Prostate gland (tissue), 2 donors: ENCODE measurements at regions not wholly inside any gene's neighbourhood (a gene's known extent, or its start where the extent isn't known, plus 50 kb on each side); places are given as distances from the start of the nearest gene placed in this dataset.

ENCODE experiments used
- DNase-seq: peaks from one replicate; pipeline ENCODE4 v3.0.0-alpha.2; 2019; ENCODE audit warnings: low spot score
- H3K27ac ChIP-seq, 2 donors: fragments of 200-600 bp; sonication (generic); 2 replicates each; pipeline ENCODE4 v1.5.1; 2017 to 2019
- H3K27me3 ChIP-seq: fragments of 200-600 bp; sonication (generic); replicated peaks from 2 replicates; pipeline ENCODE4 v1.5.1; 2019; ENCODE audit not compliant: insufficient read depth
- H3K36me3 ChIP-seq, 2 donors: fragments of 200-600 bp; sonication (generic); 1 replicate in 1 of 2; 2 replicates in 1 of 2; pipeline versions ENCODE4 v1.5.1 to v1.8.1; 2017 to 2019
- H3K4me1 ChIP-seq: fragments of 200-600 bp; sonication (generic); replicated peaks from 2 replicates; pipeline ENCODE4 v1.5.1; 2019
- H3K4me3 ChIP-seq, 2 donors: fragments of 200-600 bp; sonication (generic); 2 replicates each; pipeline ENCODE4 v1.5.1; 2017 to 2019
- H3K9me3 ChIP-seq: fragments of 200-600 bp; sonication (generic); 2 replicates; pipeline ENCODE4 v1.5.1; 2017
- CTCF ChIP-seq, 4 experiments: fragments of 200-600 bp in 2 of 4; fragments of 450-650 bp in 2 of 4; sonication (generic) in 2 of 4; IDR thresholded peaks; 1 replicate in 3 of 4; 2 replicates in 1 of 4; pipeline ENCODE4 v1.5.1; 2016 to 2019; ENCODE audit warnings: antibody characterized with exemption in 4 of 4, mild to moderate bottlenecking in 2 of 4, moderate library complexity in 2 of 4
- POLR2A ChIP-seq: fragments of 450-650 bp; IDR thresholded peaks from one replicate; pipeline ENCODE4 v1.6.1; 2016; ENCODE audit warnings: antibody characterized with exemption, mild to moderate bottlenecking
- POLR2AphosphoS5 ChIP-seq: sonication (generic); formaldehyde crosslinking; IDR thresholded peaks from one replicate; pipeline ENCODE4 v1.6.1; 2017; ENCODE audit warnings: antibody characterized with exemption
- WGBS: methylation state at CpG from one replicate; pipeline ENCODE4 v1.1.5; 2018; 5-methylcytosine and 5-hydroxymethylcytosine counted together
- intact Hi-C: fragments of 100-400 bp; cut with DNase I; formaldehyde crosslinking; loops from one replicate; pipeline ENCODE4 v1.14.2; 2022

- Histone ChIP-seq H3K4me1 (peaks cover 15% of the 10 kb centered on the region), H3K27ac (no peak overlapping the region), H3K36me3 (no peaks in the 10 kb centered on the region), H3K27me3 (no peaks in the 10 kb centered on the region), H3K9me3 (no peaks in the 10 kb centered on the region), H3K4me3 (no peak overlapping the region)
- no peak for TF ChIP-seq POLR2AphosphoS5
- no peak for TF ChIP-seq CTCF (IDR thresholded peaks at IDR 0.05)
- no peak for TF ChIP-seq POLR2A
- no peak for DNase-seq
- 75% methylated on average over 7 of the region's 7 CpGs for WGBS
- intact Hi-C loops, result no loop called here
Observed at GRCh38 chr16:85331688-85332087, 219.4 kb upstream of the CIBAR2 start.

GRCh38 chr16:85332175-85332574, 219.9 kb upstream of the CIBAR2 start:
- no peaks in the 10 kb centered on the region for H3K27me3 ChIP-seq
- H3K4me1 ChIP-seq, result peaks cover 15% of the 10 kb centered on the region
- TF ChIP-seq POLR2AphosphoS5 (no peak), POLR2A (no peak), CTCF (IDR thresholded peaks at IDR 0.05) (no peak)
- no peaks in the 10 kb centered on the region for H3K9me3 ChIP-seq
- H3K4me3 ChIP-seq, result no peak overlapping the region
- H3K36me3 ChIP-seq, result no peaks in the 10 kb centered on the region
- DNase-seq, result no peak
- no peak overlapping the region for H3K27ac ChIP-seq
- 96% methylated on average over 12 of the region's 12 CpGs for WGBS
- intact Hi-C loops, result no loop called here

GRCh38 chr16:85333337-85333736, 221.1 kb upstream of the CIBAR2 start:
- no peak overlapping the region for H3K4me3 ChIP-seq
- H3K27ac ChIP-seq, result no peak overlapping the region
- H3K27me3 ChIP-seq, result no peaks in the 10 kb centered on the region
- H3K4me1 ChIP-seq, result peaks cover 11% of the 10 kb centered on the region
- H3K36me3 ChIP-seq, result no peaks in the 10 kb centered on the region
- 93% methylated on average over 9 of the region's 9 CpGs for WGBS
- H3K9me3 ChIP-seq, result no peaks in the 10 kb centered on the region
- intact Hi-C loops, result no loop called here
- no peak for DNase-seq
- TF ChIP-seq POLR2A (no peak), CTCF (IDR thresholded peaks at IDR 0.05) (no peak), POLR2AphosphoS5 (no peak)

- Histone ChIP-seq H3K27ac (no peak overlapping the region), H3K9me3 (no peaks in the 10 kb centered on the region), H3K27me3 (no peaks in the 10 kb centered on the region), H3K36me3 (no peaks in the 10 kb centered on the region), H3K4me1 (peaks cover 9% of the 10 kb centered on the region), H3K4me3 (no peak overlapping the region)
- no peak for TF ChIP-seq POLR2A
- TF ChIP-seq CTCF (IDR thresholded peaks at IDR 0.05), result no peak
- no peak for TF ChIP-seq POLR2AphosphoS5
- intact Hi-C loops, result no loop called here
- WGBS, result 89% methylated on average over 29 of the region's 29 CpGs
- DNase-seq, result no peak
Observed at GRCh38 chr16:85333744-85334640, 221.7 kb upstream of the CIBAR2 start.
